A673 (cell line): ENCODE measurements at regions not wholly inside any gene's neighbourhood (a gene's known extent, or its start where the extent isn't known, plus 50 kb on each side); places are given as distances from the start of the nearest gene placed in this dataset.

Source experiments
- BruUV-seq: library from RNA; stranded (reverse); fragments of 400-500 nt; replicated peaks from 2 replicates; lab custom pipeline; 2021; lab: Mats Ljungman, UMichigan
- CTCF ChIA-PET: fragments of 300-600 bp; sonication (Branson Sonifier 250); formaldehyde crosslinking; loops from one replicate; lab custom pipeline; 2022; ENCODE audit warnings: antibody characterized with exemption; lab: Charles Lee
- POLR2A ChIA-PET: fragments of 300-600 bp; sonication (Branson Sonifier 250); formaldehyde crosslinking; loops from one replicate; lab custom pipeline; 2022; ENCODE audit warnings: antibody characterized with exemption; ENCODE audit not compliant: low non-redundant PET; lab: Charles Lee
- DNase-seq: peaks from one replicate; pipeline ENCODE4 v3.0.0-alpha.2; 2015; ENCODE audit warnings: low spot score
- H3K27ac ChIP-seq: fragments of 200-600 bp; sonication (generic); 2 replicates; pipeline ENCODE4 v1.5.1; 2016; ENCODE audit warnings: mixed run types, low read depth, mild to moderate bottlenecking, mixed read lengths, antibody characterized with exemption, low read length; ENCODE audit not compliant: poor library complexity, severe bottlenecking
- H3K27me3 ChIP-seq: fragments of 200-600 bp; sonication (generic); replicated peaks from 2 replicates; pipeline ENCODE4 v1.6.1; 2017; ENCODE audit warnings: mixed run types, low read depth, mild to moderate bottlenecking, mixed read lengths, antibody characterized with exemption, low read length; ENCODE audit not compliant: insufficient read depth, poor library complexity
- H3K36me3 ChIP-seq: fragments of 200-600 bp; sonication (generic); 2 replicates; pipeline ENCODE4 v1.6.1; 2016; ENCODE audit warnings: mixed run types, mild to moderate bottlenecking, mixed read lengths, antibody characterized with exemption, low read length; ENCODE audit not compliant: insufficient read depth, poor library complexity, severe bottlenecking
- H3K4me1 ChIP-seq: fragments of 200-600 bp; sonication (generic); 2 replicates; pipeline ENCODE4 v1.6.1; 2017; ENCODE audit warnings: mixed run types, mild to moderate bottlenecking, mixed read lengths, antibody characterized with exemption, low read length; ENCODE audit not compliant: insufficient read depth, poor library complexity, severe bottlenecking
- H3K4me3 ChIP-seq: fragments of 200-600 bp; sonication (generic); 2 replicates; pipeline ENCODE4 v1.5.1; 2016; ENCODE audit warnings: low read depth, mixed run types, mild to moderate bottlenecking, mixed read lengths, low read length; ENCODE audit not compliant: poor library complexity, severe bottlenecking
- H3K9me3 ChIP-seq: fragments of 200-600 bp; sonication (generic); 2 replicates; pipeline ENCODE4 v1.6.1; 2016; ENCODE audit warnings: mixed run types, low read depth, mild to moderate bottlenecking, mixed read lengths, antibody characterized with exemption, low read length; ENCODE audit not compliant: poor library complexity, severe bottlenecking
- EZH2 ChIP-seq: fragments of 200-600 bp; sonication (generic); IDR thresholded peaks from 2 replicates; pipeline ENCODE4 v1.6.1; 2017; ENCODE audit warnings: borderline replicate concordance, low read depth, mild to moderate bottlenecking, mixed read lengths, antibody characterized with exemption, low read length; ENCODE audit not compliant: poor library complexity, severe bottlenecking
- intact Hi-C: fragments of 100-400 bp; cut with micrococcal nuclease; formaldehyde crosslinking; loops from one replicate; pipeline ENCODE4 v1.10.0; 2022; ENCODE audit not compliant: unreplicated experiment
- TF ChIP-seq, protein P1 (sequence below): fragments of 300-800, 200-600 bp; sonication (generic); conservative IDR thresholded peaks from 2 replicates; pipeline ENCODE4 v1.5.1; 2017; ENCODE audit warnings: low read depth, mild to moderate bottlenecking, antibody characterized with exemption, low read length, moderate library complexity, mixed read lengths

DNA sequence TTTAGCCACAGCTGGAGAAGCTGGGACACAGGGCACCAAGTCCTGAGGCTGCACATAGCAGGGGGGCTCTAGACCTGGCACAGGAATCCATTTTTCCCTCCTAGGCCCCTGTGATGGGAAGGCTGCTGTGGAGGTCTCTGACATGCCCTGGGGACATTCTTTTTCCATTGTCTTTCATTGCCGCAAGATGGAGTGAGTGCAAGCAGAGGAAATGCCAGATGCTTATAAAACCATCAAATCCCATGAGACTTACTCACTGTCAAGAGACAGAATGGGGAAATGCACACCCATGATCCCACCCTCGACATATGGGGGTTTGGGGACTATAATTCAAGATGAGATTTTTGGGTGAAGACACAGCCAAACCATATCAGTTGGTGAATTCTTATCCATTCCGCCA lies 94.7 kb upstream of the FERD3L start:
- H3K27ac ChIP-seq: no peak overlapping the region
- TF ChIP-seq, protein P1, sequence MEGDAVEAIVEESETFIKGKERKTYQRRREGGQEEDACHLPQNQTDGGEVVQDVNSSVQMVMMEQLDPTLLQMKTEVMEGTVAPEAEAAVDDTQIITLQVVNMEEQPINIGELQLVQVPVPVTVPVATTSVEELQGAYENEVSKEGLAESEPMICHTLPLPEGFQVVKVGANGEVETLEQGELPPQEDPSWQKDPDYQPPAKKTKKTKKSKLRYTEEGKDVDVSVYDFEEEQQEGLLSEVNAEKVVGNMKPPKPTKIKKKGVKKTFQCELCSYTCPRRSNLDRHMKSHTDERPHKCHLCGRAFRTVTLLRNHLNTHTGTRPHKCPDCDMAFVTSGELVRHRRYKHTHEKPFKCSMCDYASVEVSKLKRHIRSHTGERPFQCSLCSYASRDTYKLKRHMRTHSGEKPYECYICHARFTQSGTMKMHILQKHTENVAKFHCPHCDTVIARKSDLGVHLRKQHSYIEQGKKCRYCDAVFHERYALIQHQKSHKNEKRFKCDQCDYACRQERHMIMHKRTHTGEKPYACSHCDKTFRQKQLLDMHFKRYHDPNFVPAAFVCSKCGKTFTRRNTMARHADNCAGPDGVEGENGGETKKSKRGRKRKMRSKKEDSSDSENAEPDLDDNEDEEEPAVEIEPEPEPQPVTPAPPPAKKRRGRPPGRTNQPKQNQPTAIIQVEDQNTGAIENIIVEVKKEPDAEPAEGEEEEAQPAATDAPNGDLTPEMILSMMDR: no peak
- intact Hi-C loops: no loop called here
- ChIA-PET CTCF (no interaction called here), POLR2A (no interaction called here)
- H3K4me3 ChIP-seq: no peak overlapping the region
- no peaks in the 10 kb centered on the region for H3K4me1 ChIP-seq
- H3K9me3 ChIP-seq: no peaks in the 10 kb centered on the region
- DNase-seq: peak; percentile 66
- BruUV-seq: no TSS peak
- no peaks in the 10 kb centered on the region for H3K36me3 ChIP-seq
- H3K27me3 ChIP-seq: no peaks in the 10 kb centered on the region

DNA sequence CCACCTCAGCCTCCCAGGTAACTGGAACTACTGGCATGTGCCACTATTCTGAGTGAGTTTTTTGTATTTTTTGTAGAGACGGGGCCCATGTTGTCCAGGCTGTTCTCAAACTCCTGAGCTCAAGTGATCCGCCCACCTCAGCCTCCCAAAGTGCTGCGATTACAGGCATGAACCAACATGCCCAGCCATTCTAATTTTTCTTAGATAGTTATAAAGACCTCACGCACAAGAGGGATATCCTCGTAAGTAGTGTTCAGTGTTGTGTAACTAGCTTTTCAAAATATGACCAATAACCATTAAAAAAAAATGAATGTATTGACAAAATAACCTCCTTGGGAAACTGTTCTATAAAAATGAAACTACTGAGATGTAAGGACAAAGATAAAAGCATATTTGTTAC lies 90.5 kb upstream of the FERD3L start:
- H3K4me3 ChIP-seq: no peak overlapping the region
- intact Hi-C loops: no loop called here
- no peak overlapping the region for H3K27ac ChIP-seq
- CTCF ChIA-PET: no interaction called here
- BruUV-seq: no TSS peak
- H3K36me3 ChIP-seq: no peaks in the 10 kb centered on the region
- POLR2A ChIA-PET: interaction anchor here (0.6 kb wide), 1 partner anchor 1173 kb away, joined by 9 read pairs; no protein-coding TSS in a partner anchor
- no peak for TF ChIP-seq EZH2
- TF ChIP-seq, protein P1: no peak
- no peaks in the 10 kb centered on the region for H3K27me3 ChIP-seq
- no peak for DNase-seq
- H3K9me3 ChIP-seq: no peaks in the 10 kb centered on the region
- no peaks in the 10 kb centered on the region for H3K4me1 ChIP-seq

DNA sequence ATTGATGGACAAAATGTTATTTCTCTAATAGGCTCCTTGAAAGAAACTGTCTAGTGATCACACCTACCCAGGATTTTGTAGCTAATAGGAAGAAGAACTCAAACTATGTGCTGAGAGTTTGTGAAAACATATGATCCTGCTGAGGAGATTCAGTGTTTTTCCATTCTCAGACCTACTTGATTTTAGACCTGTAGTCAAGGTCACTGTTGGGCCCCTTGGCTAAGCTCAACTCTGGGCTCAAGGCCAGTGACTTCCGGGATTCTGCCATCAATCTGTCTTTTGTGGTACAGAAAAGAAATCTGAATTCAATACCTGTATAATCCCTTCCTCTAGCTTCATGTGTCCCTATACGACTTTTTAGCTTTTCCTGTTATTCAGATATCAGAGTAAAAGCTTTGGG lies 79.7 kb upstream of the FERD3L start:
- Histone ChIP-seq H3K9me3 (no peaks in the 10 kb centered on the region), H3K4me1 (peaks cover 21% of the 10 kb centered on the region), H3K4me3 (no peak overlapping the region), H3K27me3 (no peaks in the 10 kb centered on the region), H3K36me3 (no peaks in the 10 kb centered on the region), H3K27ac (peak overlapping the region; percentile 20)
- ChIA-PET CTCF (no interaction called here), POLR2A (interaction anchor here (0.6 kb wide), 1 partner anchor 375 kb away, joined by 17 read pairs; no protein-coding TSS in a partner anchor)
- intact Hi-C loops: no loop called here
- TF ChIP-seq, protein P1: no peak
- no peak for TF ChIP-seq EZH2
- peak; percentile 37 for DNase-seq
- no TSS peak for BruUV-seq
